Neural cell (in vitro differentiated cells): ENCODE measurements at regions not wholly inside any gene's neighbourhood (a gene's known extent, or its start where the extent isn't known, plus 50 kb on each side); places are given as distances from the start of the nearest gene placed in this dataset.
"Not testable (repeated sequence)": the region's sequence is repeated elsewhere in the genome, so short reads cannot be mapped to it uniquely, and the experiment has no call there.

Experiments
- H2AFZ ChIP-seq: fragments of 200-600, 300-800 bp; sonication (generic), shearing (Covaris generic); 2 replicates; pipeline ENCODE4 v1.6.0; 2014; ENCODE audit warnings: low read depth, mild to moderate bottlenecking, antibody characterized with exemption, low read length, moderate library complexity
- H3F3A ChIP-seq: fragments of 200-600 bp; shearing (Covaris generic); 2 replicates; pipeline ENCODE4 v1.6.1; 2016; ENCODE audit warnings: mild to moderate bottlenecking, moderate library complexity, mixed read lengths, antibody characterized with exemption, low read length; ENCODE audit not compliant: insufficient read depth, poor library complexity, severe bottlenecking
- H3K27ac ChIP-seq: fragments of 200-600, 300-800 bp; sonication (generic), shearing (Covaris generic); 2 replicates; pipeline ENCODE4 v1.5.1; 2014; ENCODE audit warnings: mild to moderate bottlenecking, low read length, moderate library complexity
- H3K27me3 ChIP-seq: fragments of 300-800, 200-600 bp; sonication (generic), shearing (Covaris generic); 2 replicates; pipeline ENCODE4 v1.6.0; 2014; ENCODE audit warnings: mild to moderate bottlenecking, low read depth, low read length, moderate library complexity; ENCODE audit not compliant: insufficient read depth
- H3K36me3 ChIP-seq: fragments of 300-800, 200-600 bp; sonication (generic), shearing (Covaris generic); 2 replicates; pipeline ENCODE4 v1.5.1; 2014; ENCODE audit warnings: mild to moderate bottlenecking, antibody characterized with exemption, low read length, moderate library complexity; ENCODE audit not compliant: insufficient read depth
- H3K4me2 ChIP-seq: fragments of 300-800, 200-600 bp; sonication (generic), shearing (Covaris generic); 2 replicates; pipeline ENCODE4 v1.6.0; 2014; ENCODE audit warnings: mild to moderate bottlenecking, low read length
- H3K4me3 ChIP-seq: fragments of 300-800, 200-600 bp; sonication (generic), shearing (Covaris generic); 2 replicates; pipeline ENCODE4 v1.5.1; 2014; ENCODE audit warnings: mild to moderate bottlenecking, low read length, moderate library complexity
- H3K79me2 ChIP-seq: fragments of 200-600 bp; shearing (Covaris generic); replicated peaks from 2 replicates; pipeline ENCODE4 v1.6.0; 2014; ENCODE audit warnings: mild to moderate bottlenecking, low read length, moderate library complexity; ENCODE audit not compliant: insufficient read depth
- H3K9ac ChIP-seq: fragments of 300-800, 200-600 bp; sonication (generic), shearing (Covaris generic); 2 replicates; pipeline ENCODE4 v1.6.1; 2016; ENCODE audit warnings: mild to moderate bottlenecking, low read length, mixed read lengths
- H3K9me2 ChIP-seq: fragments of 200-600 bp; shearing (Covaris generic); 2 replicates; pipeline ENCODE4 v1.6.1; 2016; ENCODE audit warnings: mild to moderate bottlenecking, low read length, mixed read lengths; ENCODE audit not compliant: insufficient read depth
- H3K9me3 ChIP-seq: fragments of 200-600, 300-800 bp; sonication (generic), shearing (Covaris generic); 2 replicates; pipeline ENCODE4 v1.6.1; 2016; ENCODE audit warnings: mild to moderate bottlenecking, mixed run types, low read length, moderate library complexity, mixed read lengths
- H4K20me1 ChIP-seq: fragments of 200-600 bp; shearing (Covaris generic); 2 replicates; pipeline ENCODE4 v1.6.1; 2016; ENCODE audit warnings: mild to moderate bottlenecking, mixed run types; ENCODE audit not compliant: insufficient read depth
- EP300 ChIP-seq: fragments of 450-650 bp; conservative IDR thresholded peaks from 2 replicates; pipeline ENCODE4 v1.6.1; 2014; ENCODE audit warnings: antibody characterized with exemption, mild to moderate bottlenecking, moderate library complexity; ENCODE audit not compliant: poor library complexity, severe bottlenecking
- EZH2 ChIP-seq: fragments of 200-600, 300-800 bp; shearing (Covaris generic), sonication (generic); IDR thresholded peaks from 2 replicates; pipeline ENCODE4 v1.6.1; 2014; ENCODE audit warnings: antibody characterized with exemption, low read length, borderline replicate concordance, mild to moderate bottlenecking; ENCODE audit not compliant: insufficient read depth, poor library complexity, severe bottlenecking
- MXI1 ChIP-seq: fragments of 450-650 bp; conservative IDR thresholded peaks from 2 replicates; pipeline ENCODE4 v1.6.1; 2014; ENCODE audit warnings: antibody characterized with exemption, mild to moderate bottlenecking; ENCODE audit not compliant: poor library complexity, severe bottlenecking
- POLR2AphosphoS5 ChIP-seq: IDR thresholded peaks from 2 replicates; pipeline ENCODE4 v1.6.1; 2012
- RAD21 ChIP-seq: fragments of 450-650 bp; conservative IDR thresholded peaks from 2 replicates; pipeline ENCODE4 v1.6.1; 2014; ENCODE audit warnings: antibody characterized with exemption, mild to moderate bottlenecking, moderate library complexity
- SMC3 ChIP-seq: fragments of 450-650 bp; conservative IDR thresholded peaks from 2 replicates; pipeline ENCODE4 v1.6.1; 2014; ENCODE audit warnings: antibody characterized with exemption, mild to moderate bottlenecking, moderate library complexity; ENCODE audit not compliant: poor library complexity
- TAF1 ChIP-seq: IDR thresholded peaks from 2 replicates; pipeline ENCODE4 v1.6.1; 2012; ENCODE audit warnings: low read depth
- TF ChIP-seq, protein P1 (sequence below): fragments of 450-650 bp; IDR thresholded peaks from 2 replicates; pipeline ENCODE4 v1.5.1; 2014; ENCODE audit warnings: antibody characterized with exemption, mild to moderate bottlenecking, moderate library complexity; ENCODE audit not compliant: poor library complexity, severe bottlenecking
- TF ChIP-seq, protein P2 (sequence below): IDR thresholded peaks from 2 replicates; pipeline ENCODE4 v1.6.1; 2012; ENCODE audit warnings: borderline replicate concordance

GRCh38 chr7:127460077-127460476 lies 67.6 kb upstream of the ZNF800 start:
- H3K27ac ChIP-seq, result no peak overlapping the region
- H3K4me2 ChIP-seq, result no peak overlapping the region
- no peak overlapping the region for H2AFZ ChIP-seq
- no peaks in the 10 kb centered on the region for H3K36me3 ChIP-seq
- H3K27me3 ChIP-seq, result no peaks in the 10 kb centered on the region
- no peaks in the 10 kb centered on the region for H4K20me1 ChIP-seq
- H3K4me3 ChIP-seq, result no peak overlapping the region
- H3F3A ChIP-seq, result no peaks in the 10 kb centered on the region
- H3K9ac ChIP-seq, result no peak overlapping the region
- no peaks in the 10 kb centered on the region for H3K9me2 ChIP-seq
- no peak for TF ChIP-seq EZH2
- TF ChIP-seq EP300, result no peak
- TF ChIP-seq, protein P1, sequence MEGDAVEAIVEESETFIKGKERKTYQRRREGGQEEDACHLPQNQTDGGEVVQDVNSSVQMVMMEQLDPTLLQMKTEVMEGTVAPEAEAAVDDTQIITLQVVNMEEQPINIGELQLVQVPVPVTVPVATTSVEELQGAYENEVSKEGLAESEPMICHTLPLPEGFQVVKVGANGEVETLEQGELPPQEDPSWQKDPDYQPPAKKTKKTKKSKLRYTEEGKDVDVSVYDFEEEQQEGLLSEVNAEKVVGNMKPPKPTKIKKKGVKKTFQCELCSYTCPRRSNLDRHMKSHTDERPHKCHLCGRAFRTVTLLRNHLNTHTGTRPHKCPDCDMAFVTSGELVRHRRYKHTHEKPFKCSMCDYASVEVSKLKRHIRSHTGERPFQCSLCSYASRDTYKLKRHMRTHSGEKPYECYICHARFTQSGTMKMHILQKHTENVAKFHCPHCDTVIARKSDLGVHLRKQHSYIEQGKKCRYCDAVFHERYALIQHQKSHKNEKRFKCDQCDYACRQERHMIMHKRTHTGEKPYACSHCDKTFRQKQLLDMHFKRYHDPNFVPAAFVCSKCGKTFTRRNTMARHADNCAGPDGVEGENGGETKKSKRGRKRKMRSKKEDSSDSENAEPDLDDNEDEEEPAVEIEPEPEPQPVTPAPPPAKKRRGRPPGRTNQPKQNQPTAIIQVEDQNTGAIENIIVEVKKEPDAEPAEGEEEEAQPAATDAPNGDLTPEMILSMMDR, result no peak
- no peak for TF ChIP-seq SMC3
- TF ChIP-seq RAD21, result no peak
- TF ChIP-seq, protein P2, sequence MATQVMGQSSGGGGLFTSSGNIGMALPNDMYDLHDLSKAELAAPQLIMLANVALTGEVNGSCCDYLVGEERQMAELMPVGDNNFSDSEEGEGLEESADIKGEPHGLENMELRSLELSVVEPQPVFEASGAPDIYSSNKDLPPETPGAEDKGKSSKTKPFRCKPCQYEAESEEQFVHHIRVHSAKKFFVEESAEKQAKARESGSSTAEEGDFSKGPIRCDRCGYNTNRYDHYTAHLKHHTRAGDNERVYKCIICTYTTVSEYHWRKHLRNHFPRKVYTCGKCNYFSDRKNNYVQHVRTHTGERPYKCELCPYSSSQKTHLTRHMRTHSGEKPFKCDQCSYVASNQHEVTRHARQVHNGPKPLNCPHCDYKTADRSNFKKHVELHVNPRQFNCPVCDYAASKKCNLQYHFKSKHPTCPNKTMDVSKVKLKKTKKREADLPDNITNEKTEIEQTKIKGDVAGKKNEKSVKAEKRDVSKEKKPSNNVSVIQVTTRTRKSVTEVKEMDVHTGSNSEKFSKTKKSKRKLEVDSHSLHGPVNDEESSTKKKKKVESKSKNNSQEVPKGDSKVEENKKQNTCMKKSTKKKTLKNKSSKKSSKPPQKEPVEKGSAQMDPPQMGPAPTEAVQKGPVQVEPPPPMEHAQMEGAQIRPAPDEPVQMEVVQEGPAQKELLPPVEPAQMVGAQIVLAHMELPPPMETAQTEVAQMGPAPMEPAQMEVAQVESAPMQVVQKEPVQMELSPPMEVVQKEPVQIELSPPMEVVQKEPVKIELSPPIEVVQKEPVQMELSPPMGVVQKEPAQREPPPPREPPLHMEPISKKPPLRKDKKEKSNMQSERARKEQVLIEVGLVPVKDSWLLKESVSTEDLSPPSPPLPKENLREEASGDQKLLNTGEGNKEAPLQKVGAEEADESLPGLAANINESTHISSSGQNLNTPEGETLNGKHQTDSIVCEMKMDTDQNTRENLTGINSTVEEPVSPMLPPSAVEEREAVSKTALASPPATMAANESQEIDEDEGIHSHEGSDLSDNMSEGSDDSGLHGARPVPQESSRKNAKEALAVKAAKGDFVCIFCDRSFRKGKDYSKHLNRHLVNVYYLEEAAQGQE, result no peak
- no peak for TF ChIP-seq MXI1
- no peak for TF ChIP-seq POLR2AphosphoS5
- no peak for TF ChIP-seq TAF1
- H3K9me3 ChIP-seq, result no peaks in the 10 kb centered on the region
- no peaks in the 10 kb centered on the region for H3K79me2 ChIP-seq

GRCh38 chr7:127451258-127451657 lies 58.8 kb upstream of the ZNF800 start:
- not testable (repeated sequence) for H3K4me2 ChIP-seq, H3K27me3 ChIP-seq, H4K20me1 ChIP-seq, H3K36me3 ChIP-seq, H3K4me3 ChIP-seq, H3K9ac ChIP-seq, H3K27ac ChIP-seq, H3F3A ChIP-seq, H3K79me2 ChIP-seq, H2AFZ ChIP-seq, H3K9me2 ChIP-seq
- H3K9me3 ChIP-seq, result peaks cover 11% of the 10 kb centered on the region

DNA sequence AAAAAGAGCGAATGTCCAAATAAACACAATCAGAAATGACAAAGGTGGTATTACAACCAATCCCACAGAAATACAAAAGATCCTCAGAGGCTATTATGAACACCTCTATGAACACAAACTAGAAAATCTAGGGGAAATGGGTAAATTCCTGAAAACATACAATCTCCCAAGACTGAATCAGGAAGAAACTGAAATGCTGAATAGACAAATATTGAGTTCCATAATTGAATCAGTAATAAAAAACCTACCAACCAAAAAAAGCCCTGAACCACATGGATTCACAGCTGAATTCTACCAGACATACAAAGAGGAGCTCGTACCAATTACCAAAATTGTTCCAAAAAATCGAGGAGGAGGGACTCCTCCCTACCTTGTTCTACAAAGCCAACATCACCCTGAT lies 56.1 kb upstream of the ZNF800 start:
- Histone ChIP-seq H3K9me3 (peaks cover 17% of the 10 kb centered on the region), H3K9me2 (no peaks in the 10 kb centered on the region), H3K36me3 (no peaks in the 10 kb centered on the region), H3K4me2 (no peak overlapping the region), H3K9ac (no peak overlapping the region), H3K27ac (no peak overlapping the region), H3F3A (no peaks in the 10 kb centered on the region), H3K4me3 (no peak overlapping the region), H2AFZ (no peak overlapping the region), H4K20me1 (no peaks in the 10 kb centered on the region), H3K79me2 (no peaks in the 10 kb centered on the region), H3K27me3 (no peaks in the 10 kb centered on the region)
- no peak for TF ChIP-seq EZH2
